ENCODE measurements at regions not wholly inside any gene's neighbourhood (a gene's known extent, or its start where the extent isn't known, plus 50 kb on each side); places are given as distances from the start of the nearest gene placed in this dataset.
A peak's percentile ranks its signal among the peaks of the same experiment; 100 is the strongest.

- Histone ChIP-seq H2AFZ (ENCODE audit: low read length) (peak overlapping the region; percentile 7), H3K4me1 (ENCODE audit: insufficient read depth, low read length) (peaks cover 18% of the 10 kb centered on the region), H3K9me3 (ENCODE audit: low read depth, low read length) (no peaks in the 10 kb centered on the region), H3K4me3 (ENCODE audit: insufficient read depth, low read length) (no peak overlapping the region), H3K79me2 (ENCODE audit: insufficient read depth, low read length) (no peaks in the 10 kb centered on the region), H3K4me2 (ENCODE audit: insufficient read depth, low read length) (no peak overlapping the region), H4K20me1 (ENCODE audit: insufficient read depth, low read length) (no peaks in the 10 kb centered on the region), H3K36me3 (ENCODE audit: insufficient read depth, low read length) (no peaks in the 10 kb centered on the region), H3K27me3 (ENCODE audit: insufficient read depth, low read length) (no peaks in the 10 kb centered on the region), H3K27ac (ENCODE audit: low read depth, low read length) (no peak overlapping the region)
- no peak for DNase-seq (ENCODE audit: insufficient read length, low spot score, missing footprints)
- TF ChIP-seq, protein P1, sequence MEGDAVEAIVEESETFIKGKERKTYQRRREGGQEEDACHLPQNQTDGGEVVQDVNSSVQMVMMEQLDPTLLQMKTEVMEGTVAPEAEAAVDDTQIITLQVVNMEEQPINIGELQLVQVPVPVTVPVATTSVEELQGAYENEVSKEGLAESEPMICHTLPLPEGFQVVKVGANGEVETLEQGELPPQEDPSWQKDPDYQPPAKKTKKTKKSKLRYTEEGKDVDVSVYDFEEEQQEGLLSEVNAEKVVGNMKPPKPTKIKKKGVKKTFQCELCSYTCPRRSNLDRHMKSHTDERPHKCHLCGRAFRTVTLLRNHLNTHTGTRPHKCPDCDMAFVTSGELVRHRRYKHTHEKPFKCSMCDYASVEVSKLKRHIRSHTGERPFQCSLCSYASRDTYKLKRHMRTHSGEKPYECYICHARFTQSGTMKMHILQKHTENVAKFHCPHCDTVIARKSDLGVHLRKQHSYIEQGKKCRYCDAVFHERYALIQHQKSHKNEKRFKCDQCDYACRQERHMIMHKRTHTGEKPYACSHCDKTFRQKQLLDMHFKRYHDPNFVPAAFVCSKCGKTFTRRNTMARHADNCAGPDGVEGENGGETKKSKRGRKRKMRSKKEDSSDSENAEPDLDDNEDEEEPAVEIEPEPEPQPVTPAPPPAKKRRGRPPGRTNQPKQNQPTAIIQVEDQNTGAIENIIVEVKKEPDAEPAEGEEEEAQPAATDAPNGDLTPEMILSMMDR (IDR thresholded peaks at IDR 0.05; ENCODE audit: extremely low read depth, low read depth, low read length): no peak
Measured at GRCh38 chr10:33418301-33418700, 83.8 kb upstream of the NRP1 start.

GRCh38 chr10:33416691-33417090, 82.2 kb upstream of the NRP1 start:
- H4K20me1 ChIP-seq (ENCODE audit: insufficient read depth, low read length): no peaks in the 10 kb centered on the region
- no peaks in the 10 kb centered on the region for H3K79me2 ChIP-seq (ENCODE audit: insufficient read depth, low read length)
- TF ChIP-seq, protein P1 (IDR thresholded peaks at IDR 0.05; ENCODE audit: extremely low read depth, low read depth, low read length): no peak

DNA sequence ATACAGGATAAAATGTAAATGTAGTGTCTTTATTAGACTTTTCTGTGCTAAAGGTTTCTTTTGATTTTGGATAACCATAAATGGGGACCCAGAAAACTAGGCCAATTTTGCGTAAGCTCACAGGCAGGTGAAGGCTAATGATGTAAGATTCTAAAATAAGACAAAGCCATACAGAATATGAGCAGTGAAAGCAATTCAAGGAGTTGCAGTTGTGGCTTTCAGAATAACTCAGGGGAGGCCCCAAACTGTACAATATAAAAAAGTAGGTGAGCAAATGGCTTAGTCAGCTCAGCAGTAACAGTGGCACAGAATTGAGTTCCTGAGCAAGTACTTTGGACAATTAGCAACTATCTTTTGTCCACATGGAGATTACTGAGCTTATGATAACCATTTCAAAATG, 81.7 kb upstream of the NRP1 start:
- Histone ChIP-seq H3K27me3 (ENCODE audit: insufficient read depth, low read length) (no peaks in the 10 kb centered on the region), H4K20me1 (ENCODE audit: insufficient read depth, low read length) (no peaks in the 10 kb centered on the region), H3K4me2 (ENCODE audit: insufficient read depth, low read length) (no peak overlapping the region), H3K4me1 (ENCODE audit: insufficient read depth, low read length) (peaks cover 20% of the 10 kb centered on the region), H3K4me3 (ENCODE audit: insufficient read depth, low read length) (no peak overlapping the region), H3K36me3 (ENCODE audit: insufficient read depth, low read length) (no peaks in the 10 kb centered on the region), H2AFZ (ENCODE audit: low read length) (no peak overlapping the region), H3K9me3 (ENCODE audit: low read depth, low read length) (no peaks in the 10 kb centered on the region), H3K27ac (ENCODE audit: low read depth, low read length) (no peak overlapping the region), H3K79me2 (ENCODE audit: insufficient read depth, low read length) (no peaks in the 10 kb centered on the region)
- TF ChIP-seq, protein P1 (IDR thresholded peaks at IDR 0.05; ENCODE audit: extremely low read depth, low read depth, low read length): no peak
- DNase-seq (ENCODE audit: insufficient read length, low spot score, missing footprints): no peak

More at GRCh38 chr10:33416691-33417090, 82.2 kb upstream of the NRP1 start:
- Histone ChIP-seq H3K27ac (ENCODE audit: low read depth, low read length) (no peak overlapping the region), H3K4me2 (ENCODE audit: insufficient read depth, low read length) (no peak overlapping the region), H3K9me3 (ENCODE audit: low read depth, low read length) (no peaks in the 10 kb centered on the region), H3K36me3 (ENCODE audit: insufficient read depth, low read length) (no peaks in the 10 kb centered on the region), H3K4me3 (ENCODE audit: insufficient read depth, low read length) (no peak overlapping the region), H3K27me3 (ENCODE audit: insufficient read depth, low read length) (no peaks in the 10 kb centered on the region), H2AFZ (ENCODE audit: low read length) (no peak overlapping the region), H3K4me1 (ENCODE audit: insufficient read depth, low read length) (peaks cover 25% of the 10 kb centered on the region)
- no peak for DNase-seq (ENCODE audit: insufficient read length, low spot score, missing footprints)

GRCh38 chr10:33414841-33415240, 80.4 kb upstream of the NRP1 start:
- Histone ChIP-seq H3K27me3 (ENCODE audit: insufficient read depth, low read length) (no peaks in the 10 kb centered on the region), H3K36me3 (ENCODE audit: insufficient read depth, low read length) (no peaks in the 10 kb centered on the region), H3K27ac (ENCODE audit: low read depth, low read length) (no peak overlapping the region), H3K4me1 (ENCODE audit: insufficient read depth, low read length) (peaks cover 18% of the 10 kb centered on the region), H3K4me3 (ENCODE audit: insufficient read depth, low read length) (no peak overlapping the region), H4K20me1 (ENCODE audit: insufficient read depth, low read length) (no peaks in the 10 kb centered on the region), H3K9me3 (ENCODE audit: low read depth, low read length) (no peaks in the 10 kb centered on the region), H3K79me2 (ENCODE audit: insufficient read depth, low read length) (no peaks in the 10 kb centered on the region), H3K4me2 (ENCODE audit: insufficient read depth, low read length) (no peak overlapping the region), H2AFZ (ENCODE audit: low read length) (no peak overlapping the region)
- TF ChIP-seq, protein P1 (IDR thresholded peaks at IDR 0.05; ENCODE audit: extremely low read depth, low read depth, low read length): no peak
- no peak for DNase-seq (ENCODE audit: insufficient read length, low spot score, missing footprints)

Measured in osteoblast (primary cell).